ENCODE measurements at regions not wholly inside any gene's neighbourhood (a gene's known extent, or its start where the extent isn't known, plus 50 kb on each side); places are given as distances from the start of the nearest gene placed in this dataset.

DNA sequence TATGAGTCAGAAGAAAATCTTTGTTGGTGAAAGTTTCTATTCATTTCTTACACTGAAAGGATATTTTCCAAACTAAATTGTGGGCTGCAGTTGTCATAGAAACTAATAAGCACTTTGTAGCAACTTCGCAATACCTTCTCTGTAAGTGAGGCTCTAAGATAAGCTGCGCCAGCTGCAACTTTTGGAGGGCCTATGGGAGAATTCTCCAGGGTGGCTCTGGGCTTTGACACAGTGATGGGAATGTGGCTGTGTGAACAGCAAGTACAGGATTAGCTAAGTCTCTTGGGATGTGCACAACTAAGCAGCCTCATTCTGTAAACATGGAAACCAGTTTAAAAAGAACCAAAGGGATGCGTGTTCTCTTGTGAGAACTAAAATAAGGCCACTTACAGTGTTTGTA, 124.6 kb upstream of the SGO1 start:
- H3K36me3 ChIP-seq = no peaks in the 10 kb centered on the region
- H3K27ac ChIP-seq = no peak overlapping the region
- no peaks in the 10 kb centered on the region for H3K9me3 ChIP-seq
- no peak for DNase-seq (ENCODE audit: low spot score in 2 of 2)
- H3K4me3 ChIP-seq = no peak overlapping the region
- WGBS, 2 donors = 65 to 75% methylated on average over 3 of the region's 3 CpGs
- no peaks in the 10 kb centered on the region for H3K4me1 ChIP-seq
- H3K27me3 ChIP-seq = no peaks in the 10 kb centered on the region
- TF ChIP-seq EP300 (IDR thresholded peaks at IDR 0.05) (no peak), POLR2A (IDR thresholded peaks at IDR 0.05) (no peak)
- TF ChIP-seq, protein P1, sequence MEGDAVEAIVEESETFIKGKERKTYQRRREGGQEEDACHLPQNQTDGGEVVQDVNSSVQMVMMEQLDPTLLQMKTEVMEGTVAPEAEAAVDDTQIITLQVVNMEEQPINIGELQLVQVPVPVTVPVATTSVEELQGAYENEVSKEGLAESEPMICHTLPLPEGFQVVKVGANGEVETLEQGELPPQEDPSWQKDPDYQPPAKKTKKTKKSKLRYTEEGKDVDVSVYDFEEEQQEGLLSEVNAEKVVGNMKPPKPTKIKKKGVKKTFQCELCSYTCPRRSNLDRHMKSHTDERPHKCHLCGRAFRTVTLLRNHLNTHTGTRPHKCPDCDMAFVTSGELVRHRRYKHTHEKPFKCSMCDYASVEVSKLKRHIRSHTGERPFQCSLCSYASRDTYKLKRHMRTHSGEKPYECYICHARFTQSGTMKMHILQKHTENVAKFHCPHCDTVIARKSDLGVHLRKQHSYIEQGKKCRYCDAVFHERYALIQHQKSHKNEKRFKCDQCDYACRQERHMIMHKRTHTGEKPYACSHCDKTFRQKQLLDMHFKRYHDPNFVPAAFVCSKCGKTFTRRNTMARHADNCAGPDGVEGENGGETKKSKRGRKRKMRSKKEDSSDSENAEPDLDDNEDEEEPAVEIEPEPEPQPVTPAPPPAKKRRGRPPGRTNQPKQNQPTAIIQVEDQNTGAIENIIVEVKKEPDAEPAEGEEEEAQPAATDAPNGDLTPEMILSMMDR (IDR thresholded peaks at IDR 0.05) = no peak

DNA sequence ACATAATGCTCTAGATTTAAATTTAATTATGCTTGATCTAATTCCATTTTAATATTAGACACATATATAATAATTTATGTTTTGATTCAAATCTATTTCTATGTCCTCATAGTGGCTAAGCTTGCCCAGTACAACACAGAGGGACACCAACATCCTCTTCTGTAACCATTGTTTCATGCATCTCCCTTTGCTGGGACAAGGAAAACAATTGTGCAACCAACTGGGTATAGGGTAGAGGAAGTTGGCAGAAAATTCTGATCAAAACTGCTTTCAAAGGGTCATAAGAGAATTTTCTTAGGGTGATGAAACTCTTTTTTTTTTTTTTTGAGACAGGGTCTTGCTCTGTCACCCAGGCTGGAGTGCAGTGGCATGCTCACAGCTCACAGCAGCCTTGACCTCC, 121.4 kb upstream of the SGO1 start:
- no peaks in the 10 kb centered on the region for H3K27me3 ChIP-seq
- no peak for DNase-seq (ENCODE audit: low spot score in 2 of 2)

GRCh38 chr3:20305647-20306046, 119.6 kb upstream of the SGO1 start:
- H3K36me3 ChIP-seq = no peaks in the 10 kb centered on the region
- no peaks in the 10 kb centered on the region for H3K4me1 ChIP-seq
- WGBS, 2 donors = 76 to 77% methylated on average over 2 of the region's 2 CpGs
- H3K27me3 ChIP-seq = no peaks in the 10 kb centered on the region
- H3K9me3 ChIP-seq = no peaks in the 10 kb centered on the region
- no peak overlapping the region for H3K27ac ChIP-seq
- no peak overlapping the region for H3K4me3 ChIP-seq
- DNase-seq (ENCODE audit: low spot score in 2 of 2) = no peak
- TF ChIP-seq POLR2A (IDR thresholded peaks at IDR 0.05) (no peak), EP300 (IDR thresholded peaks at IDR 0.05) (no peak)
- TF ChIP-seq, protein P1 (IDR thresholded peaks at IDR 0.05) = no peak

More for the DNA sequence above, 121.4 kb upstream of the SGO1 start:
- Histone ChIP-seq H3K4me1 (no peaks in the 10 kb centered on the region), H3K27ac (no peak overlapping the region), H3K4me3 (no peak overlapping the region), H3K36me3 (no peaks in the 10 kb centered on the region), H3K9me3 (no peaks in the 10 kb centered on the region)
- TF ChIP-seq EP300 (IDR thresholded peaks at IDR 0.05) = no peak
- TF ChIP-seq POLR2A (IDR thresholded peaks at IDR 0.05) = no peak
- TF ChIP-seq, protein P1 (IDR thresholded peaks at IDR 0.05) = no peak

GRCh38 chr3:20302766-20303165, 116.8 kb upstream of the SGO1 start:
- no peaks in the 10 kb centered on the region for H3K9me3 ChIP-seq
- 70 to 83% methylated on average over 7 of the region's 7 CpGs for WGBS, 2 donors
- H3K27ac ChIP-seq = no peak overlapping the region
- H3K4me3 ChIP-seq = no peak overlapping the region
- no peaks in the 10 kb centered on the region for H3K4me1 ChIP-seq
- H3K36me3 ChIP-seq = no peaks in the 10 kb centered on the region
- no peaks in the 10 kb centered on the region for H3K27me3 ChIP-seq
- no peak for TF ChIP-seq EP300 (IDR thresholded peaks at IDR 0.05)
- TF ChIP-seq, protein P1 (IDR thresholded peaks at IDR 0.05) = no peak
- TF ChIP-seq POLR2A (IDR thresholded peaks at IDR 0.05) = no peak
- no peak for DNase-seq (ENCODE audit: low spot score in 2 of 2)

DNA sequence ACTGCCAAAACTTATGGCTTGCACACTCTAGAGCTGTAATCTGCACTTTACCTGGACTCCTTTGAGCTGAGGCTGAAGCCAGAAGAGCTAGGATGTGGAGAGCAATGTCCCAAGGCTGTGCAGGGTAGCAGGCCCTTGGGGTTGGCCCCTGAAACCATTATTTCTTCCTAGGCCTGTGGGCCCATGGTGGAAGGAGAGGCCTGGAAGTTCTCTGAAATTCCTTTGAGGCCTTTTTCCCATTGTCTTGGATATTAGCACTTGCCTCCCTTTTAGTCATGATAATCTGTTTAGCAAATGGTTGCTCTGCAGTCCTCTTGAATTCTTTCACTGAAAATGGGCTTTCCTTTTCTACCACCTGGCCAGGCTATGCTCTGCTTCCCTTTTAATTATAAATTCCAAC, 102.0 kb upstream of the SGO1 start:
- DNase-seq (ENCODE audit: low spot score in 2 of 2) = no peak
- H3K36me3 ChIP-seq = no peaks in the 10 kb centered on the region
- H3K4me1 ChIP-seq = no peaks in the 10 kb centered on the region
- H3K4me3 ChIP-seq = no peak overlapping the region
- TF ChIP-seq EP300 (IDR thresholded peaks at IDR 0.05) = no peak
- TF ChIP-seq, protein P1 (IDR thresholded peaks at IDR 0.05) = no peak
- no peak for TF ChIP-seq POLR2A (IDR thresholded peaks at IDR 0.05)
- peaks cover 0 to 64% (median 5%) of the 10 kb centered on the region in 4 donors for H3K9me3 ChIP-seq
- no peaks in the 10 kb centered on the region for H3K27me3 ChIP-seq
- no peak overlapping the region for H3K27ac ChIP-seq

Measured in tibial nerve (tissue), 4 donors.